Body of pancreas (tissue), 4 donors: ENCODE measurements at regions not wholly inside any gene's neighbourhood (a gene's known extent, or its start where the extent isn't known, plus 50 kb on each side); places are given as distances from the start of the nearest gene placed in this dataset.

ENCODE experiments used
- POLR2A ChIP-seq, 3 donors: fragments of 450-650 bp; IDR thresholded peaks; one replicate each; pipeline ENCODE4 v1.6.1; 2016; ENCODE audit warnings: antibody characterized with exemption in 3 of 3, mild to moderate bottlenecking in 2 of 3
- TF ChIP-seq, protein P1 (sequence below), 7 experiments: fragments of 450-650 bp in 4 of 7; fragments of 200-600 bp in 3 of 7; sonication (generic) in 3 of 7; IDR thresholded peaks; one replicate each; pipeline ENCODE4 v1.5.1; 2016 to 2019; ENCODE audit warnings: antibody characterized with exemption in 7 of 7

DNA sequence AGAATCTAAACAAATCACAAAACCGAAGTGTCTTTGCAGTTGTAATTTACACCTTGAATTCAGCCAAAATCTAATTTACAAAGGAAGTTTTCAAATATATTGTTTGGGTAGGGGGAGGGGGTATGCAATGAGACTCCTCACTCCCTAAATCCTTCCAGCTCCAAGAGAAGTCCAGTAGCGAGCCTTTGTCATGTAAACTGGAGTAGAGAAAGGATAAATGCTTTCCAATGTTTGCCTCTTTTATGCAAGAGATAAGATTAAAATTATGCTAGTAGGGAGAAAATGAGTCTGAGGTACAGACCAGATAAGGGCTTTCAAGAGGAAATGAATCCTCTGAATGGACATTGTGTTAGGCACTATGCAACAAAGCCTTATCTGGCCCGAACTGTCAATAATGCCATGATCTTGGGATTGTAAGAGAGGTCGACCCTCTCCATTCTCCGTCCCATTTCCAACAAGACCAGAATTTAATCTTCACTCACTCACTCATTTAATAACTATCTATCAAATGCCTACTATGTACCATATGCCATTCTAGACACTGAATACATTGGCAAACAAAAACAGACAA is 199.2 kb downstream of the LACC1 start:
- TF ChIP-seq, protein P1, sequence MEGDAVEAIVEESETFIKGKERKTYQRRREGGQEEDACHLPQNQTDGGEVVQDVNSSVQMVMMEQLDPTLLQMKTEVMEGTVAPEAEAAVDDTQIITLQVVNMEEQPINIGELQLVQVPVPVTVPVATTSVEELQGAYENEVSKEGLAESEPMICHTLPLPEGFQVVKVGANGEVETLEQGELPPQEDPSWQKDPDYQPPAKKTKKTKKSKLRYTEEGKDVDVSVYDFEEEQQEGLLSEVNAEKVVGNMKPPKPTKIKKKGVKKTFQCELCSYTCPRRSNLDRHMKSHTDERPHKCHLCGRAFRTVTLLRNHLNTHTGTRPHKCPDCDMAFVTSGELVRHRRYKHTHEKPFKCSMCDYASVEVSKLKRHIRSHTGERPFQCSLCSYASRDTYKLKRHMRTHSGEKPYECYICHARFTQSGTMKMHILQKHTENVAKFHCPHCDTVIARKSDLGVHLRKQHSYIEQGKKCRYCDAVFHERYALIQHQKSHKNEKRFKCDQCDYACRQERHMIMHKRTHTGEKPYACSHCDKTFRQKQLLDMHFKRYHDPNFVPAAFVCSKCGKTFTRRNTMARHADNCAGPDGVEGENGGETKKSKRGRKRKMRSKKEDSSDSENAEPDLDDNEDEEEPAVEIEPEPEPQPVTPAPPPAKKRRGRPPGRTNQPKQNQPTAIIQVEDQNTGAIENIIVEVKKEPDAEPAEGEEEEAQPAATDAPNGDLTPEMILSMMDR (IDR thresholded peaks at IDR 0.05), result no peak
- no peak for TF ChIP-seq POLR2A (IDR thresholded peaks at IDR 0.05)
